Ramos (cell line): ENCODE measurements at regions not wholly inside any gene's neighbourhood (a gene's known extent, or its start where the extent isn't known, plus 50 kb on each side); places are given as distances from the start of the nearest gene placed in this dataset.

Source experiments
- in situ Hi-C: fragments of 300-500 bp; cut with MboI; formaldehyde crosslinking; loops from one replicate; pipeline ENCODE4 v1.14.3; 2022; ENCODE audit warnings: low sequenced_read_pairs; ENCODE audit not compliant: unreplicated experiment

- in situ Hi-C loops, result no loop called here
Measured at GRCh38 chr3:176807938-176808337, 389.3 kb downstream of the TBL1XR1 start.

- in situ Hi-C loops, result no loop called here
Measured at GRCh38 chr3:176799675-176800074, 397.6 kb downstream of the TBL1XR1 start.

GRCh38 chr3:176798680-176799079 lies 398.6 kb downstream of the TBL1XR1 start:
- in situ Hi-C loops, result no loop called here

GRCh38 chr3:176796371-176796770 lies 400.9 kb downstream of the TBL1XR1 start:
- in situ Hi-C loops, result no loop called here

- in situ Hi-C loops, result no loop called here
Measured at GRCh38 chr3:176795891-176796290, 401.4 kb downstream of the TBL1XR1 start.

- in situ Hi-C loops, result no loop called here
Measured at GRCh38 chr3:176794406-176794805, 402.9 kb downstream of the TBL1XR1 start.

- in situ Hi-C loops, result no loop called here
Measured at GRCh38 chr3:176789947-176790346, 407.3 kb downstream of the TBL1XR1 start.

- in situ Hi-C loops, result no loop called here
Measured at GRCh38 chr3:176789281-176789705, 408.0 kb downstream of the TBL1XR1 start.

GRCh38 chr3:176787506-176787905 lies 409.8 kb downstream of the TBL1XR1 start:
- in situ Hi-C loops, result no loop called here

GRCh38 chr3:176785171-176785570 lies 412.1 kb downstream of the TBL1XR1 start:
- in situ Hi-C loops, result no loop called here

GRCh38 chr3:176780766-176781165 lies 416.5 kb downstream of the TBL1XR1 start:
- in situ Hi-C loops, result no loop called here

GRCh38 chr3:176776622-176777175 lies 420.6 kb downstream of the TBL1XR1 start:
- in situ Hi-C loops, result no loop called here

- in situ Hi-C loops, result no loop called here
Measured at GRCh38 chr3:176769547-176770190, 427.6 kb downstream of the TBL1XR1 start.

GRCh38 chr3:176767385-176767784 lies 429.9 kb downstream of the TBL1XR1 start:
- in situ Hi-C loops, result no loop called here

GRCh38 chr3:176766862-176767261 lies 430.4 kb downstream of the TBL1XR1 start:
- in situ Hi-C loops, result no loop called here

GRCh38 chr3:176765382-176765900 lies 431.8 kb downstream of the TBL1XR1 start:
- in situ Hi-C loops, result no loop called here

GRCh38 chr3:176759815-176760506 lies 437.3 kb downstream of the TBL1XR1 start:
- in situ Hi-C loops, result no loop called here

- in situ Hi-C loops, result no loop called here
Measured at GRCh38 chr3:176757429-176757828, 439.9 kb downstream of the TBL1XR1 start.

GRCh38 chr3:176755977-176756376 lies 441.3 kb downstream of the TBL1XR1 start:
- in situ Hi-C loops, result no loop called here

- in situ Hi-C loops, result no loop called here
Measured at GRCh38 chr3:176755552-176755951, 441.7 kb downstream of the TBL1XR1 start.

- in situ Hi-C loops, result no loop called here
Measured at GRCh38 chr3:176741664-176742047, 455.6 kb downstream of the TBL1XR1 start.
